Panc1 (cell line): ENCODE measurements at regions not wholly inside any gene's neighbourhood (a gene's known extent, or its start where the extent isn't known, plus 50 kb on each side); places are given as distances from the start of the nearest gene placed in this dataset.

ENCODE experiments used
- ATAC-seq: fragments of 200-7000 bp; cut with Tn5 transposase; 2 replicates; pipeline ENCODE4 v1.9.1; 2020; ENCODE audit warnings: mild to moderate bottlenecking, moderate library complexity
- BruUV-seq: library from RNA; stranded (reverse); fragments of 400-500 nt; replicated peaks from 2 replicates; lab custom pipeline; 2021; lab: Mats Ljungman, UMichigan
- CTCF ChIA-PET: fragments of 300-600 bp; sonication (Branson Sonifier 250); formaldehyde crosslinking; loops from one replicate; lab custom pipeline; 2022; ENCODE audit warnings: antibody characterized with exemption; lab: Charles Lee
- POLR2A ChIA-PET: fragments of 300-600 bp; sonication (Branson Sonifier 250); formaldehyde crosslinking; loops from one replicate; lab custom pipeline; 2022; ENCODE audit warnings: antibody characterized with exemption; lab: Charles Lee
- DNase-seq: peaks from one replicate; pipeline ENCODE4 v3.0.0-alpha.2; 2010; ENCODE audit warnings: low read depth, low spot score
- H3K27ac ChIP-seq: 2 replicates; pipeline ENCODE4 v1.5.1; 2011; ENCODE audit warnings: mild to moderate bottlenecking, low read length, inconsistent platforms
- H3K27me3 ChIP-seq: fragments of 200-500 bp; sonication (Bioruptor generic); 2 replicates; pipeline ENCODE4 v1.6.0; 2014; ENCODE audit warnings: low read length, inconsistent platforms; ENCODE audit not compliant: control insufficient read depth, insufficient read depth
- H3K36me3 ChIP-seq: fragments of 200-500 bp; sonication (Bioruptor generic); 2 replicates; pipeline ENCODE4 v1.5.1; 2014; ENCODE audit warnings: inconsistent platforms, mild to moderate bottlenecking, low read length, moderate library complexity; ENCODE audit not compliant: control insufficient read depth, insufficient read depth
- H3K4me1 ChIP-seq: 2 replicates; pipeline ENCODE4 v1.5.1; 2011; ENCODE audit warnings: inconsistent platforms, mild to moderate bottlenecking, low read length, moderate library complexity; ENCODE audit not compliant: control insufficient read depth, insufficient read depth
- H3K4me3 ChIP-seq, 2 experiments: 2 replicates each; pipeline ENCODE4 v1.5.1; 2011 to 2012; ENCODE audit warnings: low read depth in 2 of 2, low read length in 2 of 2, mild to moderate bottlenecking in 2 of 2, inconsistent platforms in 1 of 2, moderate library complexity in 1 of 2
- H3K9me3 ChIP-seq: fragments of 200-500 bp; sonication (Bioruptor generic); 2 replicates; pipeline ENCODE4 v1.5.1; 2014; ENCODE audit warnings: low read depth, mild to moderate bottlenecking, inconsistent platforms, low read length, moderate library complexity; ENCODE audit not compliant: control insufficient read depth, insufficient read depth
- CTCF ChIP-seq: fragments of 450-650 bp; IDR thresholded peaks from 2 replicates; pipeline ENCODE4 v1.5.1; 2017; ENCODE audit warnings: mild to moderate bottlenecking
- POLR2AphosphoS5 ChIP-seq: IDR thresholded peaks from 2 replicates; pipeline ENCODE4 v1.6.1; 2012; ENCODE audit warnings: mild to moderate bottlenecking, low read depth, low read length, moderate library complexity
- SIN3A ChIP-seq: IDR thresholded peaks from 2 replicates; pipeline ENCODE4 v1.6.1; 2012; ENCODE audit warnings: low read depth, mild to moderate bottlenecking, low read length, moderate library complexity, borderline replicate concordance; ENCODE audit not compliant: insufficient read depth
- TCF7L2 ChIP-seq: IDR thresholded peaks from 2 replicates; pipeline ENCODE4 v1.6.1; 2011; ENCODE audit warnings: mild to moderate bottlenecking, low read depth, low read length, inconsistent platforms
- in situ Hi-C: cut with HindIII; loops from 2 replicates; pipeline ENCODE4 v1.10.0; 2016; ENCODE audit warnings: low sequenced_read_pairs, low pct_unique_long_range_greater_than_20kb
- intact Hi-C: fragments of 100-400 bp; cut with micrococcal nuclease; formaldehyde crosslinking; loops from one replicate; pipeline ENCODE4 v1.10.0; 2022; ENCODE audit not compliant: unreplicated experiment
- TF ChIP-seq, protein P1 (sequence below), 2 experiments: IDR thresholded peaks; 2 replicates each; pipeline ENCODE4 v1.6.1; 2011 to 2012; ENCODE audit warnings: low read depth in 2 of 2, control low read depth in 1 of 2, low read length in 1 of 2, mild to moderate bottlenecking in 1 of 2, moderate library complexity in 1 of 2; ENCODE audit not compliant: insufficient read depth in 1 of 2

GRCh38 chr14:98296895-98297294 is 975.1 kb downstream of the BCL11B start:
- Histone ChIP-seq H3K9me3 (no peaks in the 10 kb centered on the region), H3K4me3 (no peak overlapping the region), H3K27ac (no peak overlapping the region), H3K27me3 (no peaks in the 10 kb centered on the region), H3K4me1 (no peaks in the 10 kb centered on the region), H3K36me3 (no peaks in the 10 kb centered on the region)
- CTCF ChIA-PET: no interaction called here
- TF ChIP-seq TCF7L2 (no peak), CTCF (no peak), SIN3A (no peak), POLR2AphosphoS5 (no peak)
- TF ChIP-seq, protein P1, sequence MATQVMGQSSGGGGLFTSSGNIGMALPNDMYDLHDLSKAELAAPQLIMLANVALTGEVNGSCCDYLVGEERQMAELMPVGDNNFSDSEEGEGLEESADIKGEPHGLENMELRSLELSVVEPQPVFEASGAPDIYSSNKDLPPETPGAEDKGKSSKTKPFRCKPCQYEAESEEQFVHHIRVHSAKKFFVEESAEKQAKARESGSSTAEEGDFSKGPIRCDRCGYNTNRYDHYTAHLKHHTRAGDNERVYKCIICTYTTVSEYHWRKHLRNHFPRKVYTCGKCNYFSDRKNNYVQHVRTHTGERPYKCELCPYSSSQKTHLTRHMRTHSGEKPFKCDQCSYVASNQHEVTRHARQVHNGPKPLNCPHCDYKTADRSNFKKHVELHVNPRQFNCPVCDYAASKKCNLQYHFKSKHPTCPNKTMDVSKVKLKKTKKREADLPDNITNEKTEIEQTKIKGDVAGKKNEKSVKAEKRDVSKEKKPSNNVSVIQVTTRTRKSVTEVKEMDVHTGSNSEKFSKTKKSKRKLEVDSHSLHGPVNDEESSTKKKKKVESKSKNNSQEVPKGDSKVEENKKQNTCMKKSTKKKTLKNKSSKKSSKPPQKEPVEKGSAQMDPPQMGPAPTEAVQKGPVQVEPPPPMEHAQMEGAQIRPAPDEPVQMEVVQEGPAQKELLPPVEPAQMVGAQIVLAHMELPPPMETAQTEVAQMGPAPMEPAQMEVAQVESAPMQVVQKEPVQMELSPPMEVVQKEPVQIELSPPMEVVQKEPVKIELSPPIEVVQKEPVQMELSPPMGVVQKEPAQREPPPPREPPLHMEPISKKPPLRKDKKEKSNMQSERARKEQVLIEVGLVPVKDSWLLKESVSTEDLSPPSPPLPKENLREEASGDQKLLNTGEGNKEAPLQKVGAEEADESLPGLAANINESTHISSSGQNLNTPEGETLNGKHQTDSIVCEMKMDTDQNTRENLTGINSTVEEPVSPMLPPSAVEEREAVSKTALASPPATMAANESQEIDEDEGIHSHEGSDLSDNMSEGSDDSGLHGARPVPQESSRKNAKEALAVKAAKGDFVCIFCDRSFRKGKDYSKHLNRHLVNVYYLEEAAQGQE (IDR thresholded peaks at IDR 0.05; ENCODE audit: insufficient read depth in 1 of 2, low read depth in 2 of 2, low read length in 1 of 2): no peak
- intact Hi-C loops (no loop called here), in situ Hi-C loops (no loop called here)
- no TSS peak for BruUV-seq
- ATAC-seq (no peak), DNase-seq (no peak)
- POLR2A ChIA-PET: no interaction called here

DNA sequence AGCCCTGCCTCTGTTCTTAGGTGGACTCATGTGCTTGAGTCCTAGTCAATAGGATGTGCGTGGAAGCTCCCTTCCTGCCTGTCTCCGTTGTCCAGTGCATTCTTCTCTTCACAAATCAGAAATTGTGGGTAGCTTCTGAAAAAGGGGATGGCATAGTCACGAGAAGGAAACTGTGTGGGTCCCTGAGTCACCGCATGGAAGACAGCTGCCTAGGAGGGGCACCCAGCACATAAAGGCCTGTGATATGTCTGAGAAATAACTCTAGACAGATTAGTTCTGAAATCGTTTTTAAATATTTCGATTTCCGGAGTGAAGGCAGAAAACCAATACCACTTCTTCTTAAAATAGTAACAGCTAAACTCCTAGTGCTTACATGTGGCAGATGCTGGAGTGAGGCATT is 974.4 kb downstream of the BCL11B start:
- H3K27me3 ChIP-seq: no peaks in the 10 kb centered on the region
- CTCF ChIA-PET: no interaction called here
- no peaks in the 10 kb centered on the region; the same call in 1 of the 2 replicates for H3K36me3 ChIP-seq
- H3K27ac ChIP-seq: no peak overlapping the region
- no peak overlapping the region for H3K4me3 ChIP-seq
- DNase-seq (no peak), ATAC-seq (no peak)
- no peak for TF ChIP-seq CTCF
- TF ChIP-seq SIN3A: no peak
- TF ChIP-seq POLR2AphosphoS5: no peak
- TF ChIP-seq, protein P1 (IDR thresholded peaks at IDR 0.05; ENCODE audit: insufficient read depth in 1 of 2, low read depth in 2 of 2, low read length in 1 of 2): no peak
- no peak for TF ChIP-seq TCF7L2
- POLR2A ChIA-PET: no interaction called here
- no TSS peak for BruUV-seq
- in situ Hi-C loops (no loop called here), intact Hi-C loops (no loop called here)
- H3K4me1 ChIP-seq: no peaks in the 10 kb centered on the region
- no peaks in the 10 kb centered on the region for H3K9me3 ChIP-seq
